Right renal pelvis (tissue), 4 donors: ENCODE measurements at regions not wholly inside any gene's neighbourhood (a gene's known extent, or its start where the extent isn't known, plus 50 kb on each side); places are given as distances from the start of the nearest gene placed in this dataset.

Experiments
- DNase-seq, 4 donors: peaks; one replicate each; pipeline ENCODE4 v3.0.0-alpha.2; 2013; ENCODE audit warnings: low read depth in 4 of 4, low spot score in 3 of 4, missing footprints in 1 of 4

DNA sequence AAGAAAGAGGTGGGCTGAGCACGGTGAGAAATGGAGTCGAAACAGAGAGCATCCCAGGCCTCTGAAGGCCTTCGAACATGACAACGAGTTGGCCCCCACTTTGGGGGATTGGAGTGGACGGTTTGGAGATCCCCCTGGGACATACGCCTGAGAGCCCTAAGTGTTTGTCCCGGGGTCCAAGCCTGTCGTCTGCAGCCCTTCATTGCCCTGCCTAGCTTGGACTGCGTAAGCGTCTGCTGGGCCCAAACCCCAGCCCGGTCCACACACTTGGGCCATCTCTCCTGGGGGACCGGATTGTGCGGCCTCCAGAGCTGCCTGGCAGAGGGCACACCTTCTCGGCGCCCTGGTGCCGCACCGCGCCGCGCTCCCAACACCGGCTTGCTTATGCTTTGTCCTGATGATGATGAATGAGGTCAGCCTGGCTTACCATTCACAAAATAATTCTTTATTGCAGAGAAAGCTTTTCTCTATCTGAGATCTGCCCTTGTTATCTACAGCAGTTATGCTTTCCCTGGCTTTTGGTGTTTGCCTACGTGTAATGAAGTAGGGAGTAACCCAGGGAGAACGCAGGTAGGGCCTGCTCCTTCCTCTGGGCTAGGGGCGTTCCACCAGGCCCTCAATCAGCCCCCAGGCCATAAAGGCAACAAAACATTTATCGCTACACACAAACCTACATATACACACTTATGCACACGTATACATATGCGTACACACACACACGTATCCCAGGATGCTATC lies 85.9 kb upstream of the PPARA start:
- no peak for DNase-seq

DNA sequence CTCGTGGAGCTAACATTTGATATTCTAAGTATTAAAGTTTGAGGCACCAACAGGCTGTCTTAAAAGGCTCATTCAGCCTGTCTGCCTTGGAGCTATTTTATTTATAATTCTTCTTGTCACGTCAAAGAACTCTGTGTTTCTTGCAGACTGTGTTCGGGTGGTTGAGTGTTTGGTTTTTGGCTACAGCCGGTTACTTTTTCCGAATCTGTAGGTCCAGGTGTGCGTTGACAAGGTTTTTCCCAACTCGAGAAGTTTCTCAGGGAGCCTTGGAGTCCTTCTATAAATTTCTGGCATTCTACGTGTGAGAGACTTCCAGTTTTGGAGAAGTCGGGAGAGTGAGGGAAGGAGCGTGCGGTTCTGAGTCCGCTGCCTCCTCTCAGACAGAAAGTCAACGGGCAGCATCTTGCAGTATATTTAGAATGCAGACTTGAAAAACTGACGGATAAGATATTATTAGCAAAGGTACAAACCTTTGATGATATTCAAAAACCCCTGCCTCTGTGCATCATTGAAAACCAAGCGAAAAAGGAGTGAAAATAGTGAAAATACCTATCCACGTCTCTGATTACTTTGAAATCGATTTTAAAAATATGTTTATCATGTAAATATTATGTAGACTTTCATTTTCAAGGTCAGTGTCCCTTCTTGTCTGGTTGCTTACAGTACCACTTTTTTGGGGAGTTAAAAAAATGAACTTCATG lies 85.2 kb upstream of the PPARA start:
- DNase-seq, result no peak

DNA sequence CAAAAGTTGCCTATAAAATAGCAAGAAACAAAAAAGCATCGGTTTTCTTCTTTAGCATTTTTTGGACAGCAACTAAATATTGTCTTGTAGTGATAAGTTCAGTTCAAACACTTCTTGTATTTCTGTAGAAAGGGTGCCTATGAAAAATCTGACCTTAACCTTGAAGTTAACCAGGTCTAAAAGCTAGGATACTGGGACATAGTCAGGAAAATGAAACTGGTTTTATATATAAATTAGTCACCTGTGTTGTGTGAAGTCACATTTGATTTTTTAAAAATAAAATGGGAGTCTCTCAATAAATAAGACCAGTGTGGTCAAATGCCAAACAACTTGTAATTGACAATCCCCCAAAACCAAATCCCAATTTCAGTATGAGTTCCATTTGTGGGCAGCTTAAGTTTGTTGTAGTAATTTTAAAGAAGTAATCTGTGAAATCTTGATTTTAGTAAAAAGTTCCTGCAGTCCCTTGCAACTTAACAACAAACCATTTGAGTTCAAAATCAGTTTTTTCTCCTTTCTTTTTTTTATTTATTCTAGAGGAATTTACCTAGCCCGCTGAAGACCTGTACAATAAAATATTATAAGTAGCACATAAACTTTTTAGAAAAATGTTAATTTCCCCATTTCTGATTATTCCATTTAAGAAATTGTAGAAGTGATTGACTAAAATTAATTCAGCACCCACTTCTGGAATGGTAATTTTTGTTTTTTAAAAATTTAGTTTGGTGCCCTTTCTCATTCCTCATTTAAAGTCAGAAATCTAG lies 84.5 kb upstream of the PPARA start:
- DNase-seq, result no peak

DNA sequence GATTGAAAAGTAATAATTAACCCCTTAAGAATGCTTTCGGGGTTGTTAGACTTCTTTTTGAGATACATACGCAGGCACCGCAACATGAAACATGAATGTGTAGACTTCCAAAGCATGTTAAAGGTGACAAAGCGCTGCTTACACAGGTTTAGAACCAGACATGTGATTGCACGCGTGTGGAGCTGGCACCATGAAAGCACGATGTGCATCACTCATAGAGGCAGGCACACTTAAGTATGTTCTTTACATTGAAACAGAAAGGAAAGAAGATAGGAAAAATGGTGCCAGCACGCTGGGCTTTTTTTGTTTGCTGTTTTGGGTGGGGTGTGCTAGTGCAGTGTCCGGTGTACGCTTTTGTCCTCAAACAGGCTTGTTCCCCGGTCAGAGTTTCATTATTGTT lies 83.6 kb upstream of the PPARA start:
- no peak for DNase-seq

DNA sequence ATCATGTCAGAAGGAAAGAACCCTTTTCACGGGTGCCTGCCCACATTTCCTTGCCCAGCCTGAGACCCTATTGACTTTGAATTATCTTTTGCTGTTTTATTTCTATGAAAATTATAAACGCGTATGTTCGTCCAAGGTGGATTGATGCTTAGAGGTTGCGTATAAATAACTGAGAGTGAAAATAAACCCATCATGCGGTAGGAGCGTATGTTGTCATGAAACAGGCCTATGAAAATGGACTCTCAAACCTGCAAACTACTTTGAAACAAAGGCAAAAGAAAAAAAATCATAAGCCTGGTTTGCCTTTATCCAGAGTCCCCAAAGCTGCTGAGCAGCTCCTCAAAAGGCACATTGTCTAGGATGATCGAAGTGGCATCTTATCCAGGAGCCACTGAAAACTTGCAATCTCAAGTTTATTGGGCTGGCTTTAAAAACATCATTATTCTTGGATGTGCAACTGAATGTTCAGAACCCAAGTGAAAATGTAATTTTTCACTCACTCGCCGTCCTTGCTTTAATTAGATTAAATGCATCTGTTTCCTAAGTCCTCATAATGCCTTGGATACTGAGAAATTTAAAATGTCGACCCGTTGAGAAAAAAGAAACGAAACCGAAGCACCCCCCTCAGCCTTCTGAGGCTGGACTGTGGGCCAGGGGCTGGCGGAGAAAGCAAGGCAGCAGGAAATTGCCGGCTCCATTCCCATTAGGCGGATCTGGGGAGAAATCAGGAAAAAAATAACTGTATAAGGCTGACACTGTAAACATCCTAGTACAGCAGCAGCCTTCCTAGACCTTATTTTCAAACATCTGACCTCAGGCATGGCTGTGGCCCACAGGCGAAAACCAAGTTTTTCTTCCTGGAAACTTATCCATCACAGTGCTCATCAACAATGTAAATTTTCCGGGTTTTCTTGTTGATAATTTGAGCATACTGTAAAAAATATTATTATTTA lies 82.9 kb upstream of the PPARA start:
- no peak for DNase-seq

DNA sequence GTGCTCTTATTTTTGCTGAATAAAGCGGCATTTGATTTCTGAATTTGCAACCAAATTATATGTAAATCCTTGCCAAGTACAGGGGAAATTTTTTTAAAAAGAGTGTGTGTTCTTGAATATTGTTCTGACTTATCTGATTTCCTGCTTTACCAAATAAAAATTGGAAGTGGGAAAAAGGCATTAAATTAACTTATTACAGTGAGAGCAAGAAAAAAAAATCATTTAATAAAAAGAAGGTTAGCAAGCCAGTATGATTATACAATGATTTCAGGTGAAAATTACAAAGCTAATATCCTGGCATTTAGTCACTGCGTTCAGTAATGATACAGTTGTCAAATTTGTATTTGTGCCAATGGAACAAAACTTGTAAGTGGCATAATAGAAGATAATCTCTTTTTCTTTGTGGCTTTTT lies 82.1 kb upstream of the PPARA start:
- no peak for DNase-seq

DNA sequence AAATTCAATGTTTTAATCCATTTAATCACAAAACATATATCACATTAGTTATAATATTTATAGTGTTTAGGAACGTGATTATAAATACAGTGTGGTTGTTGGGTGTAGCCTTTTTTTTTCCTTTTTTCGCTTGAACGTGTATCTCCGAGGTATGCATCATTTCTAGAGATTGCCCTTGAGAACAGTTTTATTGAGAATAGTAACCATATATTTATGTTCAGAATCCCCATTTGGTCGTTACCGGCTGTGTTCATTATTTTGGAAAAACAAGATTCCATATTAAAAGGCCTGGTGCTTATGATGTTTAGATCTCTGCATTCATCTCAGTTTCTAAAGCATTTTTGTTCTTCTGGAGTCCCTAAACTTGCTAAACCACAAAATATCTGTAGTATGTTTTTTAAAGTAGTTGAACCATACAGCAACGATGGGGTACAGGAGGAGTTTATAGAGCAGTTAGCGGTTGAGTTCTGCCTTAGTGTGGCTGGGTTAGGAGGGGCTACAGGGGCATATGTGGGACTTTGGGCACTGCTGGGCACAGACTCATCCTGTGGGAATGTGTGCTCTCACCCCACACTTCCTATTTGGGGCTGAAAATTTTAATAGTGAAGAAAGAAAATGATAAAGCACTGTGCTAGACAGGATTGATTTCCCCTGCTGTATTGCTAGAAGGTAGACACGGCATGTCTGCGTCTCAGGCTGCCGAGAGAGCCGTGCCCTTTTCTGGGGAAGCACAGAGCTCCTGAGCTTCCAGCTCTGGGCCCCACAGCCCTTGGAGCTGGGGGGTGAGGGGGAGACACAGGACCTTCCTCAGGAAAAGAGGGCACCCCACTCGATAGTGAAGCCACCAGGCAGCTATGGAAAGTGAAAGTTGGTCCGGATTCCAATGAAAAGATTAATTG lies 81.5 kb upstream of the PPARA start:
- DNase-seq, result no peak

DNA sequence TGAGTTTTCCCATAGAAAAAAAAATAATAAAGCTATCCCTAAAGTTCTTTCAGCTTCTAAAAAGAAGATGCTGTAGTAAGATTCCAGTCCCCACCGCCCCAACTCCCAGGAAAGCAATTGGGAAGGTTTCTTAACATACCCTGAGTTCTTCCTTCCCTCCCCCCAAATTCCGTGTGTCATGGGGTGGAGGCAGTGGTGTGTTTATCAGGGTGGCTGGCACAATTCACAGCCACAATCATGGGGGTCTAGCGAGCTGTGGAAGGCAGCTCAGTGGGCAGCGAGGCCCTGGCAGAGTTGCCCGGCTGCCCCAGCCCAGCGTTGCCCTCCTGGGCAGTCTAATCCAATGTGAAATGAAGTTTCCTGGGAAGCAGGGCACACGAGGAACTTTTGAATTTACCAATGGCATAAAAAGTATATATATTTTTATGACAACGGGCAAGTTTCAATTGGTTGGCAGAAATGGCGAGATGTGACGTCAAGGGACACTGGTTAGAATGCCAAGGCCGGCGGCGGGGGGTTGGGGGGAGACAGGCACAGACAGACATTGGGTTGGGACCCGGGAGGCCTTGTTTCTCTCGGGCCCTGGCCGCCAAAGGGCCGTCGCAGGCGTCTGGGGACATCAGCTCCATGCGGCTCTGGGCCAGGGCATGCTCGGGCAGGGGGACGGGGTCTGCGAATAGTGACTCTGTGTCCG lies 80.7 kb upstream of the PPARA start:
- no peak for DNase-seq

DNA sequence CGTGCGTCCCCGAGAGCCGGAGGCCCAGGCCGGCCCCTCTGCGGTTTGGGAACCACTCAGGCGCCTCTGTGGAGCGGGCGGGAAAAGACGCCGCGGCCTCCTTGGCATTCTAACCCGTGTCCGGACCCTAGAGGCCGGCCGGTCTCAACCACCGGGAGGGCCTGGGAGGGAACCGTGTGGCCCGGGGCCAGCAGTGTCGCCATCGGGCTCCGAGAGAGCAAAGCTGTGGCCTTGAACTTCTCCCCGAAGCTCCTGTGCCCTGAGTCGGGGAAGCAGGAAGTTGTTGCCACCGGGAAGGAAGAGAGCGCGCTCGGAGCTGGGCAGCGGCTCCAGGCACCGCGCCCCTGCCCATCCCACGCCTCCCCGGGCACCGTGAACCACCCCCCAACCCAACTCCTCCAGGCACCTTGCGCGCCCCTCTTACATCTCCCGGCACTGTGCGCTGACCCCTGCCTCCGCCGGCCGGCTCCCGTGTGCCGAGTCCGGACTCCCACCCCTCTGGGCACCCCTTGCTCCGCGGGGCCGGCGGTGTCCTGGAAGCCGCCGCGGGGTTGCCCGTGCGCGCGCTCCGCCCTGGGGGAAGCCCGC lies 80.0 kb upstream of the PPARA start:
- DNase-seq, result peak in 1 of 4 donors; percentile 49

DNA sequence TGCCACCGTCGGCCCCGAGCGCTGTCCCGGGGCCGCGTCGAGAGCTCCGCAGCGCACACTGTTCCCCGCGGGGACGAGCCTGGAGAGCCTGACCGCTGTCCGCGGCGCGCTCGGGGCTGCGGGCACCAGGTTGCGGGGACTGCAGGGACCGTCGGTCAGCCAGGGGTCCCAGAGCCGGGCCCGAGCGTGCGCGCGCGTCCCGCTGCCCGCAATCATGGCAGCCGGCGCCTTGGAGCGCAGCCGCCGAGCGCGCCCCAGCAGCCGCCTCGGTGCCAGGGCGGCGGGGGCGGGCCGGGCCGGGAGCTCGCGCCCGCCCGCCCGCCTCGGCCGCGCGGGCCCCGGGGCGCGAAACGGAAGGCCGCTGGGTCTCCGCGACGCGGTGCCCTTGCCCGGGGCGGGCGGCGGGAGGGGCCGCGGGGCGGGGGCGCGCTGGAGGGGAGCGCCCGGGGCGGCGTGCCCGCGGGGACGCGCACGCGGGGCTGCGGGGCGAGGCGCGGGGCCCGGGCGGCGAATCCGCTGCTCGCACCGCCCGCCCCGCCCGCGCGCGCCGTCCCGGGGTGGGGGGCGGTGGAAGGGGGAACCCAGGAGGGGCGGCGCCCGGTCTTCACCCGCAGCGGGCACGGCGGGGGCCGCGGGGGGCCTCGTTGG lies 79.4 kb upstream of the PPARA start:
- DNase-seq, result peak in 1 of 4 donors; percentile 53

DNA sequence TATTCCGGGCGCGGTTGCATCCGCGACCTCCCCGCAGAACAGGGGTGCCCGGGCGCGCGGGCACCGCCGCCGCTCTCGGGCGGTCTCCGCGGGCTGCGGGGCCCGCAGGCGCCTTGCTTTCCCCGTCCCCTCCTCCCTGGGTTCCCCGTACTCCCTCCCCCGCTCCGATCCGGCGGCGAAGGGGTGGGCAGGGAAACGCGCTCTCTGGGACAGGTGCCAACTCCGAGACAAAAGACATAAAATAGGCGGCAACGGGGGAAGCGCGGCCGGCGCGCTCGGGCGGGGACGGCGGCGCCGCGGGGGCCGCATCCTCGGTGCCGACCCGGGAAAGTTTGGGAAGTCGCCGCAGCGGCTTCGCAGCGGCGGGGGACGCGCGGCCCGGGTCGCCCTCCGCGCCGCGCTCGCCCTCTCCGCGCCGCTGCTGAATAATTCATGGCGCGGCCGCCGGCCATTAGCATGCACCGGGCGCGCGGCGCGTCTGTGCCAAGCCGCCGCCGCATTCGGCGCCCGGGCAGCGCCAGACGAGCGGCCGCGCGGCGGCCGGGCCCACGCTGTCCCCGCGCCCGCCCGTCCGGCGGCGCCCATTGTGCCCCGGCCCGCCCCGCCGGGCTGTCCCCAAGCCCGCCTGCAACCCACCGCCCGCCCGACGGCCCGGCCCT lies 78.7 kb upstream of the PPARA start:
- DNase-seq, result peak; percentile 74 to 87 (median 81)

DNA sequence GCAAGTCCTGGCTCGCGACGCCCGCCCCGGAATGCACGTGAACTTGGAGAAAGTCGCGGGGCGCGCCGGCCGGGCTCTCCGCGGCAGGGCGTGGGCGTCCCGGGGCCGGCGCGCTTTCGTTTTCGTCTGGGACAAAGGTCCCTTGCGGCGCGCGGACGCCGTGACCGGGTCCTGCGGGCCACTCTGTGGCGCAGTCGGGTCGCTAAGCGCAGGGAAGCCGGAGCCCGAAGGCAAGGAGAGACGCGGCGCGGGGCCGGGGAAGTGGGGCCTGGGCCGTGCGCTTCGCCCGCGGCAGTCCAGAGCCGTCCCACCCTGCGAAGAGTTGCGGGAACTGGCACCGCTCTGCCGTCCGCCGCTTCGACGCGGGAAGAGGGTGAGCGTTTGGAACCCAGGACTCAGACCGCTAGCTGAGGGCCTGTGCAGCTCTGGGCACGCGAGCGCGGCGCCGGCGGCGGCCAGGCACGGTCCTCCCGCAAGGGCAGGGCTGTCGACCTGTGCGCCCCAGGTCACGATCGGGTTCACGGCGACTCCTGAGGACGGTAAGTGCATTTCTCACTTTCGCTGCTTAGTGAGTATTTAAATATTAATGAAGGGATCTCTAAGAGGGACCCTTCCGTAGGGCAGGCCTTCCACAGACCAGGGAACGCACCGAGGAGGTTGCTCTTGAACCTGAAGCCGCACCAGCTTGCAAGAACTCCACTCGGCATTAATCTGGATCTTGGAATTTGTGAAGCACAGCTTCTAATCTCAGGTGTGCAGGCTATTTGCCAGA lies 78.0 kb upstream of the PPARA start:
- peak in 1 of 4 donors; percentile 47 for DNase-seq

DNA sequence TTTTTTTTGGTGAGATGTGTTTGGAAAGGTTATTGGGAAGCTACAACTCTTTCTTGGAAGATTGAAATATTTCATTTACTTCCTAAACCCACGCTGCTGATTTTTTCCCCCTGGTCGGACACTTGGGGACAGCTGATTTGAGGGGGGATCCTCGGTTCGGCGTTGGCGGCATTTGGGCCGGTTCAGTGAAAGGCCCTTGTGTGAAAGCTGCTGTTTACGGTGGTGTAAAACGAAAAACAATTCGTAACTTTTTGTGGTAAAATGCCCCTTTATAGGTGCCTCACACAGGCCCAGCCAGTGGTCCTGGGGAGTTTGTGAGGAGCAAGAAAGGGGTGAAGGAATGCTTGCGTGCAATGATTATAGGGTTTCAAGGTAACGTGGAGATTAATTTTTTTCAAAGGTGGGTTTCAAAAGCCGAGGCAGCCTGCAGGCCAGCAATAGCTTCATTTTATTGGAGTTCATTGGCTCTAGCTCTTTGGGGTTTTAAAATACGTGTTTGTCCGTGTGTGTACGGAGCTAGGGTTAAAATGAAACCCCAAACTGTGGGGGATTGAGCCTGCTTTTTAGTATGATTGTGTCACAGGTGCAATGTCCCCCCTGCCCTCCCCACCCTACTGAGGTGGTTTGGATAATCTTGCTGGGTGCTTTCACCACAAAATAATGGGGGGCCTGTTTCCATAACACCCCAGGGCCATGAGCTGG lies 77.2 kb upstream of the PPARA start:
- no peak for DNase-seq

DNA sequence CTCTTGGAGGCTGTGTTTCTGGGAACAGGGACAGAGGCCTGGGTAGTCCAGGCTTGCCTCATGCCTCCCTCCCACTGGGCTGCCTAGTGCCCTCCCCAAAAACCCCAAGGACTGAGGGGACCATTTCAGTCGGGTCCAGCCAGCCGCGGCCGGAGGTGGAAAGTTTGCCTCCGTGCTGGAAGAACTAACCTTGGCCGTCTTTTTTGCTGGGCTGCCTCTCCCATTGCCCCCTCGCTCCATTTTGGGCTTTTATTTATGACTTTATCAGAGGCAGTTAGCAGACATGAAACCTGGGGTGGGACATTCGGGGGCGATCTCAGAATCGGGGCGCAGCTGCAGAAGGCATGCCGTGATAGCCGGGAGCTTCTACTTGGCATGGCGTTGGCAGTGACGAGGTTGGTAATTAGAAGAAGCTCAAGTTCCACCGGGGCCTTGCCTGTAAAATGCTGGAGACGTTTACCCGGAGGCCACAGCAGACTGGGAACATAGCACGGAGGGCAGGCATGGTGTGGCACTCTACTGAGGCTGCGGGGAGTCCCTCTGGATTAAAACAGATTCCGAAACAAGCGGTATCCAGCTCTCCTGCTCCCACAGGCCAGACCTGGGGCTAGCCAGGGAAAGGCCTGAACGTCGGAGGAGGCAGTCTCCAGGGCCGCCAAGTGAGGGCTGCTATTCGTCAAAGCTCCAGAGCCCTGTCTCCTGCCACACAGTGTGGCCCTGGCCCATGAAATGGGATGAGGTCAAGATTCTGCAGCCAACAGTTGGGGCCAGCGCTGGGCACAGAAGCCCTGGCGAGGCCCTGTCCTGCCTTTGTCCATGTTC lies 76.4 kb upstream of the PPARA start:
- DNase-seq, result no peak
